ENCODE measurements at regions not wholly inside any gene's neighbourhood (a gene's known extent, or its start where the extent isn't known, plus 50 kb on each side); places are given as distances from the start of the nearest gene placed in this dataset.

- ChIA-PET CTCF (no interaction called here), POLR2A (ENCODE audit: low non-redundant PET) (interaction anchor here (0.7 kb wide), 1 partner anchor 10 kb away, joined by 3 read pairs; no protein-coding TSS in a partner anchor)
- TF ChIP-seq CTCF (conservative IDR thresholded peaks at IDR 0.05; ENCODE audit: low read depth) = no peak
- no peak for DNase-seq (ENCODE audit: low spot score)
- no peak overlapping the region for H3K27ac ChIP-seq
These were observed 121.8 kb upstream of the NPVF start for GRCh38 chr7:25350041-25350440.

- ChIA-PET POLR2A (ENCODE audit: low non-redundant PET) (no interaction called here), CTCF (no interaction called here)
- no peak for DNase-seq (ENCODE audit: low spot score)
- no peak for TF ChIP-seq CTCF (conservative IDR thresholded peaks at IDR 0.05; ENCODE audit: low read depth)
- H3K27ac ChIP-seq = no peak overlapping the region
These were observed 123.5 kb upstream of the NPVF start for GRCh38 chr7:25351761-25352160.

- H3K27ac ChIP-seq = no peak overlapping the region
- TF ChIP-seq CTCF (conservative IDR thresholded peaks at IDR 0.05; ENCODE audit: low read depth) = no peak
- CTCF ChIA-PET = no interaction called here
- POLR2A ChIA-PET (ENCODE audit: low non-redundant PET) = no interaction called here
- DNase-seq (ENCODE audit: low spot score) = no peak
These were observed 124.9 kb upstream of the NPVF start for GRCh38 chr7:25353196-25353595.

- H3K27ac ChIP-seq = no peak overlapping the region
- no peak for TF ChIP-seq CTCF (conservative IDR thresholded peaks at IDR 0.05; ENCODE audit: low read depth)
- POLR2A ChIA-PET (ENCODE audit: low non-redundant PET) = no interaction called here
- CTCF ChIA-PET = no interaction called here
- no peak for DNase-seq (ENCODE audit: low spot score)
These were observed 125.4 kb upstream of the NPVF start for GRCh38 chr7:25353732-25354131.

- H3K27ac ChIP-seq = no peak overlapping the region
- ChIA-PET CTCF (no interaction called here), POLR2A (ENCODE audit: low non-redundant PET) (no interaction called here)
- DNase-seq (ENCODE audit: low spot score) = no peak
- TF ChIP-seq CTCF (conservative IDR thresholded peaks at IDR 0.05; ENCODE audit: low read depth) = no peak
These were observed 128.4 kb upstream of the NPVF start for GRCh38 chr7:25356534-25357151.

- no peak for DNase-seq (ENCODE audit: low spot score)
- TF ChIP-seq CTCF (conservative IDR thresholded peaks at IDR 0.05; ENCODE audit: low read depth) = no peak
- CTCF ChIA-PET = interaction anchor here (0.6 kb wide), 1 partner anchor 473 kb away, joined by 5 read pairs; no protein-coding TSS in a partner anchor
- POLR2A ChIA-PET (ENCODE audit: low non-redundant PET) = no interaction called here
- H3K27ac ChIP-seq = no peak overlapping the region
These were observed 130.6 kb upstream of the NPVF start for GRCh38 chr7:25358926-25359325.

Data from RWPE1 (cell line).